HepG2 (cell line): ENCODE measurements at regions not wholly inside any gene's neighbourhood (a gene's known extent, or its start where the extent isn't known, plus 50 kb on each side); places are given as distances from the start of the nearest gene placed in this dataset.

Experiments
- ATAC-seq: fragments of 200-7000 bp; cut with Tn5 transposase; 3 replicates; pipeline ENCODE4 v1.9.1; 2020; ENCODE audit warnings: mild to moderate bottlenecking, moderate library complexity
- BruUV-seq: library from RNA; stranded (reverse); fragments of 400-500 nt; replicated peaks from 2 replicates; lab custom pipeline; 2021; lab: Mats Ljungman, UMichigan
- CTCF ChIA-PET: fragments of 300-600 bp; formaldehyde crosslinking; extraction: SDS; loops from one replicate; lab custom pipeline; 2021; ENCODE audit warnings: low total read pairs, inconsistent platforms, low intra/inter-chr PET ratio; lab: Yijun Ruan, JAX
- POLR2A ChIA-PET: fragments of 350-600 bp; sonication (Branson Sonifier 250); formaldehyde crosslinking; loops from one replicate; lab custom pipeline; 2020; ENCODE audit warnings: antibody characterized with exemption, inconsistent platforms; lab: Yijun Ruan, JAX
- DNase-seq: peaks from one replicate; pipeline ENCODE4 v3.0.0-alpha.2; 2015; ENCODE audit warnings: low spot score
- FAIRE-seq: peaks from 3 replicates; lab custom pipeline; 2011; peaks lifted over from hg19 to GRCh38; lab: Jason Lieb, UNC
- H2AFZ ChIP-seq: one replicate; pipeline ENCODE4 v1.6.1; 2011; ENCODE audit warnings: low read length, inconsistent platforms
- H3K27ac ChIP-seq: fragments of 300-600 bp; 3 replicates; pipeline ENCODE4 v1.8.0; 2011; ENCODE audit warnings: mixed run types, mild to moderate bottlenecking, mixed read lengths, low read length, inconsistent platforms; ENCODE audit not compliant: insufficient read depth; ENCODE audit errors: extremely low read length
- H3K27me3 ChIP-seq, 2 experiments: fragments of 200-600 bp in 1 of 2; 2 replicates in 1 of 2; 3 replicates in 1 of 2; pipeline versions ENCODE4 v1.6.0 to v1.8.0; 2011; ENCODE audit warnings: low read length in 2 of 2, mild to moderate bottlenecking in 2 of 2, moderate library complexity in 2 of 2, inconsistent platforms in 1 of 2; ENCODE audit not compliant: insufficient read depth in 2 of 2, control insufficient read depth in 1 of 2
- H3K36me3 ChIP-seq, 2 experiments: fragments of 200-600 bp in 1 of 2; replicated peaks in 1 of 2; 2 replicates in 1 of 2; 3 replicates in 1 of 2; pipeline versions ENCODE4 v1.5.1 to v1.8.0; 2011; ENCODE audit warnings: low read length in 2 of 2, inconsistent platforms in 1 of 2; ENCODE audit not compliant: insufficient read depth in 2 of 2, control insufficient read depth in 1 of 2
- H3K4me1 ChIP-seq: 2 replicates; pipeline ENCODE4 v1.5.1; 2012; ENCODE audit warnings: low read length, inconsistent platforms; ENCODE audit not compliant: insufficient read depth
- H3K4me2 ChIP-seq: 2 replicates; pipeline ENCODE4 v1.6.0; 2011; ENCODE audit warnings: low read depth, low read length, inconsistent platforms
- H3K4me3 ChIP-seq, 3 experiments: fragments of 200-600 bp in 1 of 3; sonication (generic), shearing (Covaris generic) in 1 of 3; replicated peaks in 1 of 3; 2 replicates each; pipeline ENCODE4 v1.5.1; 2011 to 2016; ENCODE audit warnings: low read length in 3 of 3, inconsistent platforms in 2 of 3, low read depth in 2 of 3, mild to moderate bottlenecking in 2 of 3, control low read depth in 1 of 3, mixed read lengths in 1 of 3; ENCODE audit not compliant: insufficient read depth in 1 of 3
- H3K79me2 ChIP-seq: one replicate; pipeline ENCODE4 v1.6.1; 2011; ENCODE audit warnings: low read length, inconsistent platforms; ENCODE audit not compliant: insufficient read depth
- H3K9ac ChIP-seq: 2 replicates; pipeline ENCODE4 v1.6.0; 2011; ENCODE audit warnings: mild to moderate bottlenecking, low read depth, low read length, inconsistent platforms; ENCODE audit not compliant: insufficient read depth
- H3K9me3 ChIP-seq: 2 replicates; pipeline ENCODE4 v1.5.1; 2012; ENCODE audit warnings: mild to moderate bottlenecking, low read length
- H4K20me1 ChIP-seq: 2 replicates; pipeline ENCODE4 v1.6.0; 2011; ENCODE audit warnings: inconsistent platforms, mild to moderate bottlenecking, low read length, moderate library complexity; ENCODE audit not compliant: insufficient read depth
- AGO2 ChIP-seq: fragments of 200-400 bp; formaldehyde crosslinking; optimal IDR thresholded peaks from 2 replicates; pipeline ENCODE3; 2017; ENCODE audit warnings: mild to moderate bottlenecking, low read depth, low read length, moderate library complexity
- CBX1 ChIP-seq: IDR thresholded peaks from one replicate; pipeline ENCODE4 v1.6.1; 2016; ENCODE audit warnings: antibody characterized with exemption, low read depth
- GATAD2A ChIP-seq: IDR thresholded peaks from 2 replicates; pipeline ENCODE4 v1.6.1; 2016
- JARID2 ChIP-seq: sonication (generic); formaldehyde crosslinking; IDR thresholded peaks from 2 replicates; pipeline ENCODE4 v1.8.1; 2023; ENCODE audit warnings: missing genetic modification reagents, inconsistent platforms; ENCODE audit not compliant: insufficient replicate concordance
- KLF6 ChIP-seq: IDR thresholded peaks from 2 replicates; pipeline ENCODE4 v1.8.0; 2016; ENCODE audit warnings: missing biosample characterization, missing genetic modification reagents
- MBNL3 ChIP-seq: fragments of 250-450 bp; sonication (Bioruptor Pico); conservative IDR thresholded peaks from 2 replicates; pipeline ENCODE4 v1.8.0; 2022; ENCODE audit warnings: mild to moderate bottlenecking, inconsistent platforms
- PREB ChIP-seq: sonication (generic); formaldehyde crosslinking; IDR thresholded peaks from 2 replicates; pipeline ENCODE4 v1.4.0; 2020; ENCODE audit warnings: missing genetic modification reagents
- RBM22 ChIP-seq: fragments of 200-400 bp; formaldehyde crosslinking; optimal IDR thresholded peaks from 2 replicates; pipeline ENCODE3; 2017; ENCODE audit warnings: mild to moderate bottlenecking, low read length, moderate library complexity
- SMYD3 ChIP-seq: sonication (generic); formaldehyde crosslinking; IDR thresholded peaks from 2 replicates; pipeline ENCODE4 v1.8.1; 2023; ENCODE audit warnings: mild to moderate bottlenecking, missing genetic modification reagents
- SUZ12 ChIP-seq: fragments of 150-350 bp; IDR thresholded peaks from 2 replicates; pipeline ENCODE4 v1.6.1; 2014; ENCODE audit warnings: low read depth, low read length
- TBX2 ChIP-seq: sonication (generic); formaldehyde crosslinking; IDR thresholded peaks from 2 replicates; pipeline ENCODE4 v1.5.0; 2020; ENCODE audit warnings: missing genetic modification reagents, mild to moderate bottlenecking, borderline replicate concordance
- ZNF263 ChIP-seq: sonication (generic); formaldehyde crosslinking; IDR thresholded peaks from 2 replicates; pipeline ENCODE4 v1.4.0; 2020; ENCODE audit warnings: missing genetic modification reagents
- ZNF30 ChIP-seq: sonication (generic); formaldehyde crosslinking; IDR thresholded peaks from 2 replicates; pipeline ENCODE4 v1.5.0; 2020; ENCODE audit warnings: mild to moderate bottlenecking, missing genetic modification reagents
- ZNF34 ChIP-seq: sonication (generic); formaldehyde crosslinking; IDR thresholded peaks from 2 replicates; pipeline ENCODE4 v1.4.0; 2020; ENCODE audit warnings: mild to moderate bottlenecking, missing genetic modification reagents, borderline replicate concordance
- ZNF672 ChIP-seq: sonication (generic); formaldehyde crosslinking; IDR thresholded peaks from 2 replicates; pipeline ENCODE4 v1.8.1; 2022; ENCODE audit warnings: missing genetic modification reagents
- ZNF800 ChIP-seq: sonication (generic); formaldehyde crosslinking; IDR thresholded peaks from 2 replicates; pipeline ENCODE4 v1.4.0; 2020; ENCODE audit warnings: missing genetic modification reagents
- WGBS: methylation state at CpG from one replicate; pipeline ENCODE4 v1.1.6; 2017; ENCODE audit warnings: low lambda C conversion rate; 5-methylcytosine and 5-hydroxymethylcytosine counted together
- in situ Hi-C: cut with HindIII; loops from 2 replicates; pipeline ENCODE4 v1.10.0; 2017; ENCODE audit warnings: low pct_unique_long_range_greater_than_20kb; ENCODE audit not compliant: extremely low pct_ligation_motif_present
- intact Hi-C: fragments of 100-400 bp; cut with micrococcal nuclease; formaldehyde crosslinking; loops from one replicate; pipeline ENCODE4 v1.10.0; 2022; ENCODE audit not compliant: unreplicated experiment

DNA sequence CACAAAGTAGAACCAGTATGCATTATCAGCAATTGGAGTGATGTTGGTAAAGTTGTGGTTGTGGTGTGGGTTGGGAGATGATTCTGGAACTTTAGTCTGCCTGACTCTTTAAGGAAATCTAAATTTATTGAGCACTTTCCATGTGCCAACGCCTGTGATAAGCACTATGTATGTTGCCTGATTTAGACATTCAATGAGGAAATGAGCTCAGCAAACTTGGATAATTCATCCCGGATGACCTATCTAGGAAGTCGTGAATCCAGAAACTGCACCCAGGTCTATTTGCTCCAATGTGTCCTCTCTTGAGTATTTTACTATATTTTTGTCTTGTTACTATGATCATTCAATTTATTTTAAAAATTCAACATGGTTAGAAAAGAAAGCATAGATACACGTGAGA lies 400.8 kb upstream of the MMADHC start:
- FAIRE-seq = no peak
- POLR2A ChIA-PET = no interaction called here

More for the DNA sequence above, 400.8 kb upstream of the MMADHC start:
- DNase-seq (no peak), ATAC-seq (no peak)
- H3K36me3 ChIP-seq = no peaks in the 10 kb centered on the region
- no TSS peak for BruUV-seq
- no peak overlapping the region for H3K4me3 ChIP-seq
- no peak overlapping the region for H3K4me2 ChIP-seq
- no peaks in the 10 kb centered on the region; the same call in 1 of the 2 replicates for H3K9me3 ChIP-seq
- intact Hi-C loops = loop anchor here (5.0 kb wide), 1 partner anchor 499 kb away; the partner anchor contains the start of gene RND3
- no peak overlapping the region for H3K27ac ChIP-seq
- H4K20me1 ChIP-seq = no peaks in the 10 kb centered on the region
- peaks cover 11% of the 10 kb centered on the region for H3K4me1 ChIP-seq
- no peak overlapping the region for H3K9ac ChIP-seq
- H3K27me3 ChIP-seq = no peaks in the 10 kb centered on the region
- in situ Hi-C loops = no loop called here
- no peak for TF ChIP-seq TBX2 (CRISPR knock-in tag)
- no peak for TF ChIP-seq CBX1
- TF ChIP-seq SMYD3 = no peak
- TF ChIP-seq JARID2 (CRISPR knock-in tag) = no peak
- TF ChIP-seq PREB (CRISPR knock-in tag) = no peak
- no peak for TF ChIP-seq AGO2
- TF ChIP-seq RBM22 = no peak
- no peak for TF ChIP-seq KLF6 (CRISPR knock-in tag)
- TF ChIP-seq ZNF30 (CRISPR knock-in tag) = no peak
- no peak for TF ChIP-seq GATAD2A (CRISPR knock-in tag)
- TF ChIP-seq ZNF263 (CRISPR knock-in tag) = no peak
- no peak for TF ChIP-seq ZNF800 (CRISPR knock-in tag)
- TF ChIP-seq MBNL3 = no peak
- TF ChIP-seq SUZ12 = no peak
- TF ChIP-seq ZNF672 = no peak
- no peak for TF ChIP-seq ZNF34 (CRISPR knock-in tag)
- H3K79me2 ChIP-seq = no peaks in the 10 kb centered on the region
- CTCF ChIA-PET = no interaction called here
- H2AFZ ChIP-seq = no peak overlapping the region
- WGBS = 47% methylated on average over 4 of the region's 4 CpGs
